ENCODE measurements at regions not wholly inside any gene's neighbourhood (a gene's known extent, or its start where the extent isn't known, plus 50 kb on each side); places are given as distances from the start of the nearest gene placed in this dataset.
"Not testable (repeated sequence)": the region's sequence is repeated elsewhere in the genome, so short reads cannot be mapped to it uniquely, and the experiment has no call there.

- no peaks in the 10 kb centered on the region for H3K36me3 ChIP-seq (replicated peaks)
- no peak overlapping the region for H3K4me3 ChIP-seq
- no peak for DNase-seq (ENCODE audit: low spot score in 2 of 2)
- in situ Hi-C loops (cut with MboI; ENCODE audit: low sequenced_read_pairs): no loop called here
- no peaks in the 10 kb centered on the region for H3K27me3 ChIP-seq (ENCODE audit: low read depth)
- H3K4me1 ChIP-seq: no peaks in the 10 kb centered on the region
- no peaks in the 10 kb centered on the region for H3K9me3 ChIP-seq
Observed at GRCh38 chr10:125415006-125415633, 254.8 kb upstream of the CTBP2 start.

- no peaks in the 10 kb centered on the region for H3K36me3 ChIP-seq (replicated peaks)
- no peak for DNase-seq (ENCODE audit: low spot score in 2 of 2)
- in situ Hi-C loops (cut with MboI; ENCODE audit: low sequenced_read_pairs): no loop called here
Observed at GRCh38 chr10:125411724-125412123, 251.4 kb upstream of the CTBP2 start.

DNA sequence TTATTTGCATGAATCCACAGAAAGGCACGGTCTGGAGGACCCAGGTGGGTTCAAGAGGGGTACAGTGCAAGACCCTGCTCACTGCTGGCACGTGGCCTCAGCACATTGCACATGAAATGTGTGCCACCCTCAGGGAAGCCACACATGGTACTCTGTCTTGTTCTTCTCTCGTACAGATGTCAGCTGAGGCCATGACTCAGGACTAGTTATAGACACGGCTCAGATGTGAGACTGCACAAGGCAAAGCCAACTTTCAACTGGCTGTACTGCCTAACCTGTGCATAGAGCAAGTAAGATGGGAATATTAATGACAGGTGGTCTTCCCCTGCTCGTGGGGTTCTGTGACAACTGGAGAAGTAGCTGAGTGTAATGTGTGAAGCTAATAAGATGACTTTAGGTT lies 249.4 kb upstream of the CTBP2 start:
- Histone ChIP-seq H3K4me1 (no peaks in the 10 kb centered on the region), H3K36me3 (replicated peaks) (no peaks in the 10 kb centered on the region), H3K4me3 (no peak overlapping the region), H3K9me3 (no peaks in the 10 kb centered on the region), H3K27me3 (ENCODE audit: low read depth) (no peaks in the 10 kb centered on the region)
- DNase-seq (ENCODE audit: low spot score in 2 of 2): no peak
- in situ Hi-C loops (cut with MboI; ENCODE audit: low sequenced_read_pairs): no loop called here

More at GRCh38 chr10:125411724-125412123, 251.4 kb upstream of the CTBP2 start:
- Histone ChIP-seq H3K27me3 (ENCODE audit: low read depth) (no peaks in the 10 kb centered on the region), H3K4me1 (no peaks in the 10 kb centered on the region), H3K4me3 (no peak overlapping the region), H3K9me3 (no peaks in the 10 kb centered on the region)

GRCh38 chr10:125407557-125407956 lies 247.2 kb upstream of the CTBP2 start:
- no peaks in the 10 kb centered on the region for H3K36me3 ChIP-seq (replicated peaks)
- H3K9me3 ChIP-seq: no peaks in the 10 kb centered on the region
- in situ Hi-C loops (cut with MboI; ENCODE audit: low sequenced_read_pairs): no loop called here
- H3K27me3 ChIP-seq (ENCODE audit: low read depth): no peaks in the 10 kb centered on the region
- DNase-seq (ENCODE audit: low spot score in 2 of 2): no peak
- H3K4me3 ChIP-seq: no peak overlapping the region
- no peaks in the 10 kb centered on the region for H3K4me1 ChIP-seq

GRCh38 chr10:125407000-125407502 lies 246.7 kb upstream of the CTBP2 start:
- in situ Hi-C loops (cut with MboI; ENCODE audit: low sequenced_read_pairs): no loop called here
- no peak overlapping the region for H3K4me3 ChIP-seq
- no peaks in the 10 kb centered on the region for H3K4me1 ChIP-seq
- H3K36me3 ChIP-seq (replicated peaks): no peaks in the 10 kb centered on the region
- no peaks in the 10 kb centered on the region for H3K9me3 ChIP-seq
- no peaks in the 10 kb centered on the region for H3K27me3 ChIP-seq (ENCODE audit: low read depth)
- no peak for DNase-seq (ENCODE audit: low spot score in 2 of 2)

- H3K4me3 ChIP-seq; H3K4me1 ChIP-seq; DNase-seq (ENCODE audit: low spot score in 2 of 2); in situ Hi-C loops (cut with MboI; ENCODE audit: low sequenced_read_pairs); H3K9me3 ChIP-seq; H3K27me3 ChIP-seq (ENCODE audit: low read depth); H3K36me3 ChIP-seq (replicated peaks): not testable (repeated sequence)
Observed at GRCh38 chr10:125404902-125405301, 244.5 kb upstream of the CTBP2 start.

- Histone ChIP-seq H3K4me3 (no peak overlapping the region), H3K4me1 (no peaks in the 10 kb centered on the region), H3K9me3 (no peaks in the 10 kb centered on the region), H3K27me3 (ENCODE audit: low read depth) (no peaks in the 10 kb centered on the region), H3K36me3 (replicated peaks) (no peaks in the 10 kb centered on the region)
- in situ Hi-C loops (cut with MboI; ENCODE audit: low sequenced_read_pairs): no loop called here
- no peak for DNase-seq (ENCODE audit: low spot score in 2 of 2)
Observed at GRCh38 chr10:125401462-125401861, 241.1 kb upstream of the CTBP2 start.

- DNase-seq (ENCODE audit: low spot score in 2 of 2): no peak
- in situ Hi-C loops (cut with MboI; ENCODE audit: low sequenced_read_pairs): no loop called here
- Histone ChIP-seq H3K27me3 (ENCODE audit: low read depth) (no peaks in the 10 kb centered on the region), H3K4me1 (no peaks in the 10 kb centered on the region), H3K4me3 (no peak overlapping the region), H3K36me3 (replicated peaks) (no peaks in the 10 kb centered on the region), H3K9me3 (no peaks in the 10 kb centered on the region)
Observed at GRCh38 chr10:125399289-125399688, 238.9 kb upstream of the CTBP2 start.

DNA sequence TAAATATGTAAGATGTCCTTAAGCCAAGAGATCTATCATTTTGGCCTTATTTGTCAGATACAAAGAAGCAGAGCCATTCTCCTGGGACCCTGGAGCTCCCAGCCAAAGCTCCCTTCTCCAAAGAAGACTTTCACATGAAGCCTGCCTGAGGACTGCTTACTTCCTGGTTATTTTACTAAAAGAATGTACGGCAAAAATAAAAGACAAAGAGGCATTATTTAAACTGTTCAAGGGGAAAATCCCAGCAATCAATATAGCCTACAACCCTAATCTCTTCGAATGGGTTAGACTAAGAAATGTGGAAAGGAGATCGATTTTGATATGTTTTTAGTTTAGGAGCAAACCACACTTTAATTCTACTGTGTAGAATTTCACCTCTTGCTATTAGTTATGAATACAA lies 237.9 kb upstream of the CTBP2 start:
- Histone ChIP-seq H3K4me3 (no peak overlapping the region), H3K4me1 (no peaks in the 10 kb centered on the region), H3K36me3 (replicated peaks) (no peaks in the 10 kb centered on the region), H3K27me3 (ENCODE audit: low read depth) (no peaks in the 10 kb centered on the region), H3K9me3 (no peaks in the 10 kb centered on the region)
- in situ Hi-C loops (cut with MboI; ENCODE audit: low sequenced_read_pairs): no loop called here
- DNase-seq (ENCODE audit: low spot score in 2 of 2): no peak

DNA sequence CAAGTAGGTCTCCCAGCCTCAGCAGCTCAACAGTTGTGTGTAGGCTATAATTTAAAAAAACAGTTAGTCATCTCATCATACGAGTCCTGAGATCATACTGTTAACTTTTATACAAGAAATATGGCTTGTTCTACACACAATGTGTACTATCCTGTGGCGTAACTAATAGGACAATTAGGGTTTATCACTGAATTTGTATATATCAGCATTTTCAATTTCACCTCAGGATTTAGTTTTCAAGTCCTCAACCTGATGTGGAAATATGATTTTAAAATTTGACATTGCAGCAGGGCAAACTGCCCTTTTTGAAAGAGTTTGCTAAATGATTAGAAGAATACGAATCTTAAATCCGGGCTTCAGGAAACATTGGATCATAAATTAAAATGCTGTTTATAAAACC lies 237.2 kb upstream of the CTBP2 start:
- Histone ChIP-seq H3K4me3 (no peak overlapping the region), H3K9me3 (no peaks in the 10 kb centered on the region), H3K4me1 (no peaks in the 10 kb centered on the region), H3K27me3 (ENCODE audit: low read depth) (no peaks in the 10 kb centered on the region), H3K36me3 (replicated peaks) (no peaks in the 10 kb centered on the region)
- no peak for DNase-seq (ENCODE audit: low spot score in 2 of 2)
- in situ Hi-C loops (cut with MboI; ENCODE audit: low sequenced_read_pairs): no loop called here

- DNase-seq (ENCODE audit: low spot score in 2 of 2): no peak
- Histone ChIP-seq H3K9me3 (no peaks in the 10 kb centered on the region), H3K27me3 (ENCODE audit: low read depth) (no peaks in the 10 kb centered on the region), H3K4me3 (no peak overlapping the region), H3K4me1 (no peaks in the 10 kb centered on the region), H3K36me3 (replicated peaks) (no peaks in the 10 kb centered on the region)
- in situ Hi-C loops (cut with MboI; ENCODE audit: low sequenced_read_pairs): no loop called here
Observed at GRCh38 chr10:125396676-125397075, 236.3 kb upstream of the CTBP2 start.

DNA sequence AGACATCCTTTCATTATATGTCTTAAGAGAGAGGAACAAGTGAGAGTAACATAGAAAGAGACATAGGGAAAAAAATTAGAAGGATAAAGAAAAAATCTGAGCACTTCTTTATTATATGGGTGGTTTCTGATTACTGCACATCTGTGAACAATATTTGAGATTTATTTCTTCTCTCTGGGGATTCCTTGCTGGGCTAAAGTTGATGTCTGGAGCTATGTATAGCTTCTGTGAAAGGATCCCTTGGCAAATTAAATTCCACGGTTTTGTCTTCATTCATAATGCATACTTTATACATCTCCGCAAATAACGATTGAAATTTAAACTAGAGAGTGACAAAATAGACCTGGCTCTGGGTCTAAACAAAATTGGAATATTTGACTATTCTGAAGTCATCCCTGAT lies 232.2 kb upstream of the CTBP2 start:
- in situ Hi-C loops (cut with MboI; ENCODE audit: low sequenced_read_pairs): no loop called here
- H3K4me3 ChIP-seq: no peak overlapping the region
- no peak for DNase-seq (ENCODE audit: low spot score in 2 of 2)

DNA sequence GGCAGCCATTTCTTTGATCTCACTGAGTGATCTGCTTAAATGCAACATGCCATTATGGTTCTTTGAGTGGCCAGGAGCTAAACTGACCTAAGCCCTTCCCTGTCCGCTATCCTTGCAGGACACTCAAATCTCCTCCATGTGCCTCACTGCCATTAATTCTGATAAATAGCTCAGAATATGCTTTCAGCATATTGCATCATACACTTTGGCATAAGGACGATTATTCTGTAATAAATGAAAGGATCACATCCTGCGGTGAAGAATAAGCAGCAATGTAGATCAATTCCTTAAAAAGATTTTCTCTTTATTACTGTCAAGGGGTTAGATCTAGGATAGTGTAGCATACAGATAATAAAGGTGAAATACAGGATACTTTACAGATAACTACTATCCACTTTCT lies 231.8 kb upstream of the CTBP2 start:
- DNase-seq (ENCODE audit: low spot score in 2 of 2): no peak
- Histone ChIP-seq H3K4me1 (no peaks in the 10 kb centered on the region), H3K36me3 (replicated peaks) (no peaks in the 10 kb centered on the region), H3K9me3 (no peaks in the 10 kb centered on the region), H3K4me3 (no peak overlapping the region), H3K27me3 (ENCODE audit: low read depth) (no peaks in the 10 kb centered on the region)
- in situ Hi-C loops (cut with MboI; ENCODE audit: low sequenced_read_pairs): no loop called here

More for the DNA sequence above, 232.2 kb upstream of the CTBP2 start:
- Histone ChIP-seq H3K36me3 (replicated peaks) (no peaks in the 10 kb centered on the region), H3K9me3 (no peaks in the 10 kb centered on the region), H3K27me3 (ENCODE audit: low read depth) (no peaks in the 10 kb centered on the region), H3K4me1 (no peaks in the 10 kb centered on the region)

GRCh38 chr10:125389648-125390047 lies 229.3 kb upstream of the CTBP2 start:
- DNase-seq (ENCODE audit: low spot score in 2 of 2): no peak

DNA sequence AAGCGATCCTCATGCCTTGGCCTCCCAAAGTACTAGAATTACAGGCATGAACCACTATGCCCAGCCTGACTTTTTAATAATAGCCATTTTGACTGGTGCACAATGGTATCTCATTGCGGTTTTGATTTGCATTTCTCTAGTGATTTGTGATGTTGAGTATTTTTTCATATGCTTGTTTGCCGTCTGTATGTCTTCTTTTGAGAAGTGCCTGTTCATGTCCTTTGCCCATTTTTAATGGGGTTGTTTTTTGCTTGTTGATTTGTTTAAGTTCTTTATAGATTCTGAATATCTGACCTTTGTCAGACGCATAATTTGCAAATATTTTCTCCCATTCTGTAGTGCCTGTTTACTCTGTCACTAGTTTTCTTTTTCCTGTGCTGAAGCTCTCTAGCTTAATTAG lies 219.2 kb upstream of the CTBP2 start:
- in situ Hi-C loops (cut with MboI; ENCODE audit: low sequenced_read_pairs): no loop called here
- Histone ChIP-seq H3K27me3 (ENCODE audit: low read depth) (no peaks in the 10 kb centered on the region), H3K4me1 (no peaks in the 10 kb centered on the region), H3K9me3 (no peaks in the 10 kb centered on the region), H3K36me3 (replicated peaks) (no peaks in the 10 kb centered on the region), H3K4me3 (no peak overlapping the region)
- DNase-seq (ENCODE audit: low spot score in 2 of 2): no peak

More at GRCh38 chr10:125389648-125390047, 229.3 kb upstream of the CTBP2 start:
- H3K27me3 ChIP-seq (ENCODE audit: low read depth): no peaks in the 10 kb centered on the region
- H3K4me1 ChIP-seq: no peaks in the 10 kb centered on the region
- in situ Hi-C loops (cut with MboI; ENCODE audit: low sequenced_read_pairs): no loop called here
- H3K4me3 ChIP-seq: no peak overlapping the region
- no peaks in the 10 kb centered on the region for H3K36me3 ChIP-seq (replicated peaks)
- no peaks in the 10 kb centered on the region for H3K9me3 ChIP-seq
